H7 (cell line): ENCODE measurements at regions not wholly inside any gene's neighbourhood (a gene's known extent, or its start where the extent isn't known, plus 50 kb on each side); places are given as distances from the start of the nearest gene placed in this dataset.

ENCODE experiments used
- DNase-seq: peaks from one replicate; pipeline ENCODE4 v3.0.0; 2012
- H3K27me3 ChIP-seq: 2 replicates; pipeline ENCODE4 v1.6.0; 2011; ENCODE audit warnings: mild to moderate bottlenecking, low read length; ENCODE audit not compliant: control insufficient read depth, insufficient read depth
- H3K36me3 ChIP-seq: replicated peaks from 2 replicates; pipeline ENCODE4 v1.5.1; 2011; ENCODE audit warnings: low read length; ENCODE audit not compliant: control insufficient read depth, insufficient read depth
- H3K4me3 ChIP-seq: 2 replicates; pipeline ENCODE4 v1.5.1; 2011; ENCODE audit warnings: low read depth, mild to moderate bottlenecking, control low read depth, low read length, moderate library complexity; ENCODE audit not compliant: insufficient read depth

GRCh38 chr20:39458452-39458851 is 496.3 kb downstream of the DHX35 start:
- no peak overlapping the region for H3K4me3 ChIP-seq
- no peaks in the 10 kb centered on the region for H3K36me3 ChIP-seq
- no peak for DNase-seq
- H3K27me3 ChIP-seq = no peaks in the 10 kb centered on the region

GRCh38 chr20:39453890-39454289 is 491.7 kb downstream of the DHX35 start:
- Histone ChIP-seq H3K36me3 (no peaks in the 10 kb centered on the region), H3K27me3 (no peaks in the 10 kb centered on the region), H3K4me3 (no peak overlapping the region)
- DNase-seq = no peak

DNA sequence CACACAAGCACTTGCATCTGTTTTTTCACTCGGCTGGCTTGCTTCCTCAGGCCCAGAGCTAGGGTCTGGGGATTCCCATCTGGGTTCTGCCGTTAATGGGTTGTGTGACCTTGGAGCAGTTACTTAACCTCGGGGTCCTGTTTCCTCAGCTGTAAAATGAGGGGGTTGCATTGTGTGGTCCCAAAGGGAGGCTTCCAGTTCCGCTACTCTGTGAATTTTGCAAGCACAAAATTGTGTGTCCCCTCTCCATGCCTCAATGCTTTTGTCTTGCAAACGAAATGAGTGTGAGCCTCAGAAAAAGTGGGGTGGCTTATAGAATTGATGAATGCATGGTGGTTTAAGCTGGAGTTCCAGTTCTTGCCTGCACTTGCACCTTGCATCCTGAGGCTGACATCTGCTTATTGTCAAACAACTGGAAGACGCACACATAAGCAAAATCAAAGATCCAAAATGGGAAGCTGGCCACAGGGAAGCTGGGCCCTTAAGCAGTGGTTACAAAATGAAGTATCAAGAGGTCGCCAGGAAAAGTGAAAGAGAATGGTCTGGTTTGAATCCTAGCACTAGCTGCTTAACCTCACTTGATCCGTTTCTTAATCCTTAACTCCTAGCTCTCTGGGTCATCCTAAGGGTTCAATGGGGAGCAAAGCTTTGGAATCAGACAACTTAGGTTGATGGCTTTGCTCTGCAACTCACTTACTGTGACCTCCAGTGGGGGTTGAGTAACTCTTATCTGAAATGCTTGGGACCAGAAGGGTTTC is 490.6 kb downstream of the DHX35 start:
- Histone ChIP-seq H3K27me3 (no peaks in the 10 kb centered on the region), H3K36me3 (no peaks in the 10 kb centered on the region), H3K4me3 (no peak overlapping the region)
- no peak for DNase-seq

GRCh38 chr20:39451386-39451785 is 489.2 kb downstream of the DHX35 start:
- H3K36me3 ChIP-seq = no peaks in the 10 kb centered on the region
- no peaks in the 10 kb centered on the region for H3K27me3 ChIP-seq
- no peak overlapping the region for H3K4me3 ChIP-seq
- DNase-seq = no peak

- H3K4me3 ChIP-seq = no peak overlapping the region
- no peaks in the 10 kb centered on the region for H3K27me3 ChIP-seq
- no peak for DNase-seq
- no peaks in the 10 kb centered on the region for H3K36me3 ChIP-seq
These were observed 484.3 kb downstream of the DHX35 start for GRCh38 chr20:39446397-39446796.

GRCh38 chr20:39445095-39445494 is 483.0 kb downstream of the DHX35 start:
- DNase-seq = no peak
- Histone ChIP-seq H3K27me3 (no peaks in the 10 kb centered on the region), H3K4me3 (no peak overlapping the region), H3K36me3 (no peaks in the 10 kb centered on the region)

- Histone ChIP-seq H3K36me3 (no peaks in the 10 kb centered on the region), H3K27me3 (no peaks in the 10 kb centered on the region), H3K4me3 (no peak overlapping the region)
- DNase-seq = no peak
These were observed 471.3 kb downstream of the DHX35 start for GRCh38 chr20:39433466-39433865.

- Histone ChIP-seq H3K36me3 (no peaks in the 10 kb centered on the region), H3K27me3 (no peaks in the 10 kb centered on the region), H3K4me3 (no peak overlapping the region)
- DNase-seq = no peak
These were observed 469.1 kb downstream of the DHX35 start for GRCh38 chr20:39431091-39431880.

DNA sequence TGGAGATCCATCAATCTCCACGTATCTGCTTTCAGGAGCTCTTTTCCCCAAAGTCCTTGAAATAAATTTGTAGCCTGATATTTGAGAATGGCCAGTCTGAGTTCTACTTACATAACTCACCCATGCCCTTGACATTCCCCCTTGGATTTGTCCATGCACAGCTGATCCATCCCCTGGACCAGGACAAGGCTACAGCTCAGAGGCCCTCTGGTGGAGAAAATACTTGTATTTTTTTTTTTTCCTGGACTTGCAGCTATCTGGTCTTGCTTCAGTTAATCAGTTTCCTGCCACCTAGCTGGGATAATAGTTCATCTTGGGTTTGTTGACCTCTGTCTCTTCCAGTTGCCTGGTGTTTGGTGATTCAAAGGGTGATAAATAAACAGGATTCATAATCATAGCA is 467.6 kb downstream of the DHX35 start:
- peak; percentile 23 for DNase-seq
- Histone ChIP-seq H3K36me3 (no peaks in the 10 kb centered on the region), H3K4me3 (no peak overlapping the region), H3K27me3 (no peaks in the 10 kb centered on the region)

- Histone ChIP-seq H3K36me3 (no peaks in the 10 kb centered on the region), H3K4me3 (no peak overlapping the region), H3K27me3 (no peaks in the 10 kb centered on the region)
- DNase-seq = no peak
These were observed 463.0 kb downstream of the DHX35 start for GRCh38 chr20:39424962-39425678.

DNA sequence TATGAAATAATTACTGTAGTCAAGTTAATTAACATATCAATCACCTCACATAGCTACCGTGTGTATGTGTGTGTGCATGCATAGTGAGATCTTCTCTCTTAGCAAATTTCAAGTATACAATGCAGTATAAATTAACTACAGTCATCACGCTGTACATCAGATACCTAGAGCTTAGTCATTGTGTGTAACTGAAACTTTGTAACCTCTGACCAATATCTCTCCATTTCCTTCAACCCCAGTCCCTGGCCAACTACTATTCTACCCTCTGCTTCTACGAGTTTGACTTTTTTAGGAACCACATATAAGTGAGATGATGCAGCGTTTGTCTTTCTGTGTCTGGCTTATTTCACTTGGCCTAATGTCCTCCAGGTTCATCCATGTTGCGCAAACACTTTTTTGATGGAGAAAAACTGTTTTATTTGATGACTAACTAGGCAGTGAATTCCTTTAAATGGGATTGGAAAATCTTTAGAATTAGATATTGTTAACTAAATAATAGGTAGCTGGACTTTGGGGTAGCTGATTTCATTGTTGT is 459.5 kb downstream of the DHX35 start:
- H3K27me3 ChIP-seq = no peaks in the 10 kb centered on the region
- H3K4me3 ChIP-seq = no peak overlapping the region
- H3K36me3 ChIP-seq = no peaks in the 10 kb centered on the region
- DNase-seq = no peak

- Histone ChIP-seq H3K36me3 (no peaks in the 10 kb centered on the region), H3K4me3 (no peak overlapping the region), H3K27me3 (no peaks in the 10 kb centered on the region)
- no peak for DNase-seq
These were observed 449.9 kb downstream of the DHX35 start for GRCh38 chr20:39412091-39412490.

DNA sequence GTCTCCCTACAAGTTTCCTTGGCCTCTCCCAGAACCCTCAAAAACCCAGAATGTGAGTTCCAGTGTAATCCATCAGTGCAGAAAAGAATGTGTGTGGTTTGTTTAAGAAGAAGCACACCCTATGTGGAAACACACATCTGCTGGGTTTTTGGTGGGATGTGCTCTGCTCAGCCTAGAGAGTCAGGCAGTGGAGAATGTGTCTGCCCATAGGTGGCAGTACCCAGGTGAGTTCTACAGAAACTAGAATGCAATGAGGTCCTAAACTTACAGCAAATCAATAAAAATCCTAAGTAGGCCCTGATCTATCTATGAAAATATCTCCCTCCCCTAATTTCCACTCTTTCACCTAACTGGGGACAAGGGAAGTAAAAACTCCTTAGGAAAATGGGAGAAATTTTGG is 437.3 kb downstream of the DHX35 start:
- H3K36me3 ChIP-seq = no peaks in the 10 kb centered on the region
- DNase-seq = no peak
- H3K4me3 ChIP-seq = no peak overlapping the region

DNA sequence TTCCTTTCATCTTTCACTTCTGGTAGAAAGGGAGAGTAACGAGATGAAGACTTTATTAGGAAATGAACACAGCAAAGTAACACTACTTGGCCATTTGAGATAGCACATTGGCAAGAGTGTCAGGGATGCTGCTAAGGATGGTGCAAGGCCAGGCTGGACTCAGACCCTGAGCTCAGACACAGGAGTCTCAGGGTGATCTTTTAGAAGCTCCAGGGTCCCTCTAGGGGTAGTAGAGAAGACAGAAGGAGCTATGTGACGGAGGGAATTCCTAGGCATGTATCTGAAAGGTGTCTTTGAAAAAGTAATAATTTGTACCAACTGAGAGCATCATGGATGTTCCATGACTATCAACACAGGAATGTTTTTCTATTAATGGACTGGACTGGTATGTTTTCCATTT is 436.5 kb downstream of the DHX35 start:
- Histone ChIP-seq H3K36me3 (no peaks in the 10 kb centered on the region), H3K4me3 (no peak overlapping the region), H3K27me3 (no peaks in the 10 kb centered on the region; the same call in 1 of the 2 replicates)
- no peak for DNase-seq

More for the DNA sequence above, 437.3 kb downstream of the DHX35 start:
- no peaks in the 10 kb centered on the region; the same call in 1 of the 2 replicates for H3K27me3 ChIP-seq
